ENCODE measurements at regions not wholly inside any gene's neighbourhood (a gene's known extent, or its start where the extent isn't known, plus 50 kb on each side); places are given as distances from the start of the nearest gene placed in this dataset.

DNA sequence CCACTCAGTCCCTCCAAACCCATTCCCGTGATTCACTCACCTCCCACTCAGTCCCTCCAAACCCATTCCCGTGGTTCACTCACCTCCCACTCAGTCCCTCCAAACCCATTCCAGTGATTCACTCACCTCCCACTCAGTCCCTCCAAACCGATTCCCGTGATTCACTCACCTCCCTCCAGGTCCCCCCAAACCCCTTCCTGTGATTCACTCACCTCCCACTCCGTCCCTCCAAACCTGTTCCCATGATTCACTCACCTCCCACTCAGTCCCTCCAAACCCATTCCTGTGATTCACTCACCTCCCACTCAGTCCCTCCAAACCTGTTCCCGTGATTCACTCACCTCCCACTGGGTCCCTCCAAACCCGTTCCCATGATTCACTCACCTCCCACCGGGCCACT is 639.6 kb downstream of the BRD1 start:
- no peak overlapping the region for H3K27ac ChIP-seq (ENCODE audit: low read depth, low read length)
- TF ChIP-seq, protein P1, sequence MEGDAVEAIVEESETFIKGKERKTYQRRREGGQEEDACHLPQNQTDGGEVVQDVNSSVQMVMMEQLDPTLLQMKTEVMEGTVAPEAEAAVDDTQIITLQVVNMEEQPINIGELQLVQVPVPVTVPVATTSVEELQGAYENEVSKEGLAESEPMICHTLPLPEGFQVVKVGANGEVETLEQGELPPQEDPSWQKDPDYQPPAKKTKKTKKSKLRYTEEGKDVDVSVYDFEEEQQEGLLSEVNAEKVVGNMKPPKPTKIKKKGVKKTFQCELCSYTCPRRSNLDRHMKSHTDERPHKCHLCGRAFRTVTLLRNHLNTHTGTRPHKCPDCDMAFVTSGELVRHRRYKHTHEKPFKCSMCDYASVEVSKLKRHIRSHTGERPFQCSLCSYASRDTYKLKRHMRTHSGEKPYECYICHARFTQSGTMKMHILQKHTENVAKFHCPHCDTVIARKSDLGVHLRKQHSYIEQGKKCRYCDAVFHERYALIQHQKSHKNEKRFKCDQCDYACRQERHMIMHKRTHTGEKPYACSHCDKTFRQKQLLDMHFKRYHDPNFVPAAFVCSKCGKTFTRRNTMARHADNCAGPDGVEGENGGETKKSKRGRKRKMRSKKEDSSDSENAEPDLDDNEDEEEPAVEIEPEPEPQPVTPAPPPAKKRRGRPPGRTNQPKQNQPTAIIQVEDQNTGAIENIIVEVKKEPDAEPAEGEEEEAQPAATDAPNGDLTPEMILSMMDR (IDR thresholded peaks at IDR 0.05; ENCODE audit: low read depth, low read length, poor library complexity, severe bottlenecking), result no peak
- no peak for TF ChIP-seq EZH2phosphoT487 (IDR thresholded peaks at IDR 0.05; ENCODE audit: borderline replicate concordance, low read length)
- H3K4me2 ChIP-seq (ENCODE audit: low read length), result no peak overlapping the region
- no peaks in the 10 kb centered on the region for H3K27me3 ChIP-seq (ENCODE audit: control insufficient read depth, low read length)
- no peak overlapping the region for H3K4me3 ChIP-seq (ENCODE audit: low read length)
- no peaks in the 10 kb centered on the region for H3K79me2 ChIP-seq (ENCODE audit: control insufficient read depth, low read length)
- no peaks in the 10 kb centered on the region for H3K9me3 ChIP-seq (ENCODE audit: control insufficient read depth, insufficient read depth, low read length)
- H3K36me3 ChIP-seq (ENCODE audit: control insufficient read depth, low read length), result no peaks in the 10 kb centered on the region
- H3K9me2 ChIP-seq (replicated peaks; ENCODE audit: control insufficient read depth, low read length), result no peaks in the 10 kb centered on the region
- H3F3A ChIP-seq (ENCODE audit: control insufficient read depth, insufficient read depth), result no peaks in the 10 kb centered on the region
- H3K4me1 ChIP-seq (ENCODE audit: control insufficient read depth, low read length), result no peaks in the 10 kb centered on the region
- no peaks in the 10 kb centered on the region for H4K20me1 ChIP-seq (ENCODE audit: control insufficient read depth, insufficient read depth, low read depth, low read length)

GRCh38 chr22:49186762-49187161 is 640.9 kb downstream of the BRD1 start:
- Histone ChIP-seq H3K9me2 (replicated peaks; ENCODE audit: control insufficient read depth, low read length) (no peaks in the 10 kb centered on the region), H4K20me1 (ENCODE audit: control insufficient read depth, insufficient read depth, low read depth, low read length) (no peaks in the 10 kb centered on the region), H3K4me3 (ENCODE audit: low read length) (no peak overlapping the region), H3K4me1 (ENCODE audit: control insufficient read depth, low read length) (no peaks in the 10 kb centered on the region), H3F3A (ENCODE audit: control insufficient read depth, insufficient read depth) (no peaks in the 10 kb centered on the region), H3K36me3 (ENCODE audit: control insufficient read depth, low read length) (no peaks in the 10 kb centered on the region), H3K27me3 (ENCODE audit: control insufficient read depth, low read length) (no peaks in the 10 kb centered on the region), H3K9me3 (ENCODE audit: control insufficient read depth, insufficient read depth, low read length) (no peaks in the 10 kb centered on the region), H3K27ac (ENCODE audit: low read depth, low read length) (no peak overlapping the region), H3K79me2 (ENCODE audit: control insufficient read depth, low read length) (no peaks in the 10 kb centered on the region), H3K4me2 (ENCODE audit: low read length) (no peak overlapping the region)
- no peak for TF ChIP-seq EZH2phosphoT487 (IDR thresholded peaks at IDR 0.05; ENCODE audit: borderline replicate concordance, low read length)
- TF ChIP-seq, protein P1 (IDR thresholded peaks at IDR 0.05; ENCODE audit: low read depth, low read length, poor library complexity, severe bottlenecking), result no peak

DNA sequence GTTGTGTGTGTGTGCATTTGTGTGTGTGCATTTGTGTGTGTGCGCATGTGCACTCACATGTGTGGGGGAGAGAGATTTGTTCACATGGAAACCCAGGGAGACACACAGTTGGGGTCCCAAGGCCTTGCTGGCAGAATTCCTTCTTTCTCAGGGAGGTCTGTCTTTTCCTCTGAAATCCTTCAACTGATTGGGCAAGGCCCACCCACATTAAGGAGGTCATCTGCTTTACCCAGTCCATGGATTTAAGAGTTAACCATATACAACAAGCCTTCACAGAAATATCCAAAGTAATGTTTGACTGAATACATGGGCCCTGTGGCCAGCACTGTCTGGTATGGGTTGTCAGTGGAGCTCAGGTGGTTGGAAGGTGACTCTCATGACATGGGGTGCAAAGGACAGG is 641.4 kb downstream of the BRD1 start:
- Histone ChIP-seq H3K27ac (ENCODE audit: low read depth, low read length) (no peak overlapping the region), H3K79me2 (ENCODE audit: control insufficient read depth, low read length) (no peaks in the 10 kb centered on the region), H3K4me2 (ENCODE audit: low read length) (no peak overlapping the region), H3K9me2 (replicated peaks; ENCODE audit: control insufficient read depth, low read length) (no peaks in the 10 kb centered on the region), H3K4me3 (ENCODE audit: low read length) (no peak overlapping the region), H3K4me1 (ENCODE audit: control insufficient read depth, low read length) (no peaks in the 10 kb centered on the region), H4K20me1 (ENCODE audit: control insufficient read depth, insufficient read depth, low read depth, low read length) (no peaks in the 10 kb centered on the region), H3K36me3 (ENCODE audit: control insufficient read depth, low read length) (no peaks in the 10 kb centered on the region), H3F3A (ENCODE audit: control insufficient read depth, insufficient read depth) (no peaks in the 10 kb centered on the region), H3K9me3 (ENCODE audit: control insufficient read depth, insufficient read depth, low read length) (no peaks in the 10 kb centered on the region), H3K27me3 (ENCODE audit: control insufficient read depth, low read length) (no peaks in the 10 kb centered on the region)
- TF ChIP-seq, protein P1 (IDR thresholded peaks at IDR 0.05; ENCODE audit: low read depth, low read length, poor library complexity, severe bottlenecking), result no peak
